ENCODE measurements at regions not wholly inside any gene's neighbourhood (a gene's known extent, or its start where the extent isn't known, plus 50 kb on each side); places are given as distances from the start of the nearest gene placed in this dataset.

DNA sequence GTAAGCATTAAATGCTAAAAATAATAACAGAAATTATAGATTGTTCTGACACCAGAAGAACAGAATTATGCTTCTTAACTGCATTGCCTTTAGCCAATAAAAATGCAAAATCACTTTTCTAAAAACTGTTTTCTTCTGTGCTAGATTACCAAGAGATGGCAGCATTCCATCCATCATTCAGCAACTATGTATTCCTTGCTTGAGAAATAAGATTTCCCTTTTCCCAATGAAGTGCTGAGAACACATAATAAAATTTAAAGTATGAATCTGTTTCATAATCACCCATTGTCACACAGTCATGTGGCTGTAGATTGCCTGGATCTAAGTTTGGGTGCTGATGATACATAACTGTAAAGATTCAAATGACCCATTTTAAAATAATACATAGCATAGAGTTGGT, 504.2 kb downstream of the TDRD15 start:
- H3K36me3 ChIP-seq, result no peaks in the 10 kb centered on the region
- intact Hi-C loops (cut with DNase I), result no loop called here
- no peak for DNase-seq
- H3K4me3 ChIP-seq, result no peak overlapping the region
- no peaks in the 10 kb centered on the region for H3K27me3 ChIP-seq
- no peaks in the 10 kb centered on the region for H3K9me3 ChIP-seq
- no peak overlapping the region for H3K27ac ChIP-seq
- peaks cover 1% of the 10 kb centered on the region for H3K4me1 ChIP-seq (ENCODE audit: insufficient read depth)
- TF ChIP-seq, protein P1, sequence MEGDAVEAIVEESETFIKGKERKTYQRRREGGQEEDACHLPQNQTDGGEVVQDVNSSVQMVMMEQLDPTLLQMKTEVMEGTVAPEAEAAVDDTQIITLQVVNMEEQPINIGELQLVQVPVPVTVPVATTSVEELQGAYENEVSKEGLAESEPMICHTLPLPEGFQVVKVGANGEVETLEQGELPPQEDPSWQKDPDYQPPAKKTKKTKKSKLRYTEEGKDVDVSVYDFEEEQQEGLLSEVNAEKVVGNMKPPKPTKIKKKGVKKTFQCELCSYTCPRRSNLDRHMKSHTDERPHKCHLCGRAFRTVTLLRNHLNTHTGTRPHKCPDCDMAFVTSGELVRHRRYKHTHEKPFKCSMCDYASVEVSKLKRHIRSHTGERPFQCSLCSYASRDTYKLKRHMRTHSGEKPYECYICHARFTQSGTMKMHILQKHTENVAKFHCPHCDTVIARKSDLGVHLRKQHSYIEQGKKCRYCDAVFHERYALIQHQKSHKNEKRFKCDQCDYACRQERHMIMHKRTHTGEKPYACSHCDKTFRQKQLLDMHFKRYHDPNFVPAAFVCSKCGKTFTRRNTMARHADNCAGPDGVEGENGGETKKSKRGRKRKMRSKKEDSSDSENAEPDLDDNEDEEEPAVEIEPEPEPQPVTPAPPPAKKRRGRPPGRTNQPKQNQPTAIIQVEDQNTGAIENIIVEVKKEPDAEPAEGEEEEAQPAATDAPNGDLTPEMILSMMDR (IDR thresholded peaks at IDR 0.05), result no peak
- TF ChIP-seq POLR2A (IDR thresholded peaks at IDR 0.05) (no peak), EP300 (IDR thresholded peaks at IDR 0.05) (no peak)

DNA sequence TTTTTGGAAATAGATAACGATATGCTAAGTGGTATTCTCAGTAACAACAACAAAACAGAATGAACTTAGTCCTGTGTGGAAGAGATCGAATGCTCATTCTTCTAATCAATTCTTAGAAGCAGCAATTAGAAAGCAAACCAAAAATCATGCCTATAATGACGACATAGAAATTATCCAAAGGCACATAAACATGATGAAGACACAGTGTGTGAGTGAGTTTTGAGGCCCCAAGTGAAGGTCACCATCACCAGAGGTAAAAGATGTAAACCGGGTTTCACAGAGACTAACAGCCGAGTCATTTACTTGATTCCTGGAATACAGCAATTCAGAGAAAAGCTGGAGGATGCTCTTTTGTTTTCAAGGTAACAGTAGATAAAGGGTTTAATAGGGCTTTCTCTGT, 509.2 kb downstream of the TDRD15 start:
- no peaks in the 10 kb centered on the region for H3K27me3 ChIP-seq
- intact Hi-C loops (cut with DNase I), result no loop called here
- H3K4me3 ChIP-seq, result no peak overlapping the region
- 71 to 82% (median 75%) methylated on average over 5 of the region's 5 CpGs for WGBS, 3 donors
- no peak overlapping the region for H3K27ac ChIP-seq
- DNase-seq, result no peak
- H3K9me3 ChIP-seq, result no peaks in the 10 kb centered on the region
- no peaks in the 10 kb centered on the region for H3K4me1 ChIP-seq (ENCODE audit: insufficient read depth)
- H3K36me3 ChIP-seq, result no peaks in the 10 kb centered on the region
- TF ChIP-seq EP300 (IDR thresholded peaks at IDR 0.05) (no peak), POLR2A (IDR thresholded peaks at IDR 0.05) (no peak)
- TF ChIP-seq, protein P1 (IDR thresholded peaks at IDR 0.05), result no peak

DNA sequence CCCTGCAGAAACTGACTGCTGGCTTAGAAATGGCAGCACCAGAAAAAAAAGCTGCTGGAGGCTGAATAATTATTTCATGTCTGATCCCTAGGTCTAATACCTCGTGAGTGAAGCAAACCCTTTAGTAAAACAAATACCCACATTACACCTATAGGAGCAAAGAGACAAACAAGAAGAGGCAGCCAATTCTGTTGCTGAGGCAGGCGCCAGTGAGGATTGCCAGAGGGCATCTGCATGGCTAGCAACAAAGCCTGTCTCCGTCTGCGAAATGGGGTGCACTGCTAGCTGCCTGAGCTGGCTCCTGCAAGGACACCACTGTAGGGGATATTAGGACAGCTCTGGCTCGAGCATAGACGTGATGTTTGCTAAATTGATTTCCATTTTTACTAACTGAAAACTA, 509.7 kb downstream of the TDRD15 start:
- Histone ChIP-seq H3K27me3 (no peaks in the 10 kb centered on the region), H3K4me3 (no peak overlapping the region), H3K36me3 (no peaks in the 10 kb centered on the region), H3K9me3 (no peaks in the 10 kb centered on the region), H3K4me1 (ENCODE audit: insufficient read depth) (no peaks in the 10 kb centered on the region), H3K27ac (no peak overlapping the region)
- no peak for DNase-seq
- WGBS, 3 donors, result 75 to 82% (median 79%) methylated on average over 6 of the region's 6 CpGs
- TF ChIP-seq POLR2A (IDR thresholded peaks at IDR 0.05) (no peak), EP300 (IDR thresholded peaks at IDR 0.05) (no peak)
- TF ChIP-seq, protein P1 (IDR thresholded peaks at IDR 0.05), result no peak
- intact Hi-C loops (cut with DNase I), result no loop called here

DNA sequence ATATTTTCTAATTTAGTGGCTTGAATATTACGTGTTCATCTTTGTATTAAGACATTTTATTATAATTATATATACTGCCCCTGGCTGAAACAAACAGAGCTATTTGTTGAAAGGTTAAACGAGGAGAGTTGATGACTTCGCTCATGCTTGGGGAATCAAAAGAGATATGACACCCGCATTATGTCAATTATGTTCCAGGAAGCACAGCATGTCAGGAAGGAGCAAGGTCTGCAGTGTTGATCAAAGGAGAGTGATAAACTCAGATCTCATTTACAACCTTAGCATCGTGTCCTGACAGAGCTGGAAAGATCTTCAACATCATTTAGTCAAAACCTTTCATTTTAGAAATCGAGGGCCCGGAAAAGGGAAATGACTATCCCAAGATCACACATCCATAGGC, 510.1 kb downstream of the TDRD15 start:
- Histone ChIP-seq H3K4me1 (ENCODE audit: insufficient read depth) (no peaks in the 10 kb centered on the region), H3K27ac (no peak overlapping the region), H3K9me3 (no peaks in the 10 kb centered on the region), H3K4me3 (no peak overlapping the region), H3K36me3 (no peaks in the 10 kb centered on the region), H3K27me3 (no peaks in the 10 kb centered on the region)
- DNase-seq, result no peak
- intact Hi-C loops (cut with DNase I), result no loop called here
- TF ChIP-seq EP300 (IDR thresholded peaks at IDR 0.05) (no peak), POLR2A (IDR thresholded peaks at IDR 0.05) (no peak)
- 85 to 87% (median 85%) methylated on average over 7 of the region's 7 CpGs for WGBS, 3 donors

DNA sequence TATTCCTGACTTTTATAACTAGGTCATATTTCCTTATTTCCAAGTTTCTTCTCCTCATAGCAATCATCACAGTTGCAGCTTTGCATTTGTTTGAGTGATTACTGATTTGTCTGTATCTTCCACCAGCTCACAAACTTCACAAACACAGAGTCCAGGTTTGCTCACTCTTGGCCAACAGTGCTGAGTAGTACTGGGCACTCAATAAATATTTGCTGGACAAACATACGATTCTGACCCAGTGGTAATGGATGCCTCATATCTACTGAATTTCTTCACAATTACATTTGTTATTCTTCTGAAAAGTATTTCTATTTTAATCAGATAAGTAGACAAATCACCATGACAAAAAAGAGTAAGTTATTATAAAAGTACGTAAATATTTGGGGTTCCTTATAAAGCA, 516.3 kb downstream of the TDRD15 start:
- H3K9me3 ChIP-seq, result no peaks in the 10 kb centered on the region
- no peak overlapping the region for H3K4me3 ChIP-seq
- no peak overlapping the region for H3K27ac ChIP-seq
- WGBS, 3 donors, result 70 to 86% (median 85%) methylated on average over 2 of the region's 2 CpGs
- H3K27me3 ChIP-seq, result no peaks in the 10 kb centered on the region
- no peak for DNase-seq
- no peak for TF ChIP-seq EP300 (IDR thresholded peaks at IDR 0.05)
- TF ChIP-seq, protein P1 (IDR thresholded peaks at IDR 0.05), result no peak
- no peak for TF ChIP-seq POLR2A (IDR thresholded peaks at IDR 0.05)
- no peaks in the 10 kb centered on the region for H3K36me3 ChIP-seq
- intact Hi-C loops (cut with DNase I), result no loop called here
- H3K4me1 ChIP-seq (ENCODE audit: insufficient read depth), result peaks cover under 1% of the 10 kb centered on the region

All from ovary (tissue), 7 donors.